Muscle layer of colon (tissue), 2 donors: ENCODE measurements at regions not wholly inside any gene's neighbourhood (a gene's known extent, or its start where the extent isn't known, plus 50 kb on each side); places are given as distances from the start of the nearest gene placed in this dataset.
"Not testable (repeated sequence)": the region's sequence is repeated elsewhere in the genome, so short reads cannot be mapped to it uniquely, and the experiment has no call there.

Source experiments
- H3K27ac ChIP-seq: one replicate; pipeline ENCODE4 v1.7.0; 2013; ENCODE audit warnings: low read depth, mild to moderate bottlenecking, low read length, moderate library complexity
- H3K27me3 ChIP-seq, 2 donors: one replicate each; pipeline ENCODE4 v1.7.0; 2013; ENCODE audit warnings: low read length in 2 of 2, mild to moderate bottlenecking in 2 of 2; ENCODE audit not compliant: insufficient read depth in 2 of 2, control insufficient read depth in 1 of 2
- H3K36me3 ChIP-seq: one replicate; pipeline ENCODE4 v1.7.0; 2013; ENCODE audit warnings: mild to moderate bottlenecking, low read length; ENCODE audit not compliant: insufficient read depth
- H3K4me1 ChIP-seq: one replicate; pipeline ENCODE4 v1.7.0; 2013; ENCODE audit warnings: mild to moderate bottlenecking, low read length; ENCODE audit not compliant: insufficient read depth
- H3K4me3 ChIP-seq, 2 donors: one replicate each; pipeline ENCODE4 v1.7.0; 2013; ENCODE audit warnings: low read length in 2 of 2, low read depth in 1 of 2, mild to moderate bottlenecking in 1 of 2, moderate library complexity in 1 of 2
- H3K9ac ChIP-seq: one replicate; pipeline ENCODE4 v1.7.0; 2013; ENCODE audit warnings: low read length
- H3K9me3 ChIP-seq: one replicate; pipeline ENCODE4 v1.7.0; 2013; ENCODE audit warnings: mild to moderate bottlenecking, low read length
- donor health status: abdominal sarcoma.
- donor health status: Adenocarcinoma of cecum.

DNA sequence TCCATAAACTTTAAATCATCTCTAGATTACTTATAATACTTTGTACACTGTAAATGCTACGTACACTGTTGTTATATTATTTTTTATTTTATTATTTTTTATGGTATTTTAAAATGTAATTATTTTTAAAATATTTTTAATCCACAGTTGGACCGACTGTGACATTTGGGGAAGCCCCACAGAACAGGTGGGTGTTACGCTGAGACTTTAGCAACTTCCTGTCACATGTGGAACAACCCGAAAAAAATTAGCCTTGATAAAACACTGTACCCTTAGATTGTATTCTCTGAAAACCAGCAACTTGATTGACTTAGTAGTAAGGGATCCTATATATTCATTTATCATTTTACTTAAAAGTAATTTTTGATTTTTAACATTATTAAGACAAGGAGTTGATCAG is 1755.7 kb upstream of the SEL1L start:
- Histone ChIP-seq H3K4me3 (no peak overlapping the region), H3K27me3 (no peaks in the 10 kb centered on the region), H3K36me3 (no peaks in the 10 kb centered on the region), H3K9ac (no peak overlapping the region), H3K9me3 (no peaks in the 10 kb centered on the region), H3K4me1 (no peaks in the 10 kb centered on the region), H3K27ac (no peak overlapping the region)

DNA sequence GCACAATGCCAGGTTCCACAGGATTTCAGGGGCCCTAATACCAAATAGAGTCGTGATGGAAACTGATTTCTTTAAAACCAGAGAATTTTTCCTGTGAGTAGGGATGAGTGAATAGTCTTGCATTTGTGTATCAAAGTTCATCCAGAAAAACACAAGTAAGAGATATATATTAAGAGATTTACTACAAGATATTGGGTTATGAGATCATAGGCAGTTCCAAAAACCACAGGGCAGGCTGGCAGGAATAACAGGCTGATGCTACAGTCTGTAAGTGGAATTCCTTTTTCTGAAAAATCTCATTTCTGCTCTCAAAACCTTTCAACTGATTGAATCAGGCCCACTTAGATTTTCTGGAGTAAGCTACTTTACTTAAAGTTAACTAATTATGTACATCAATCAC is 1756.2 kb upstream of the SEL1L start:
- Histone ChIP-seq H3K9me3 (no peaks in the 10 kb centered on the region), H3K4me1 (no peaks in the 10 kb centered on the region), H3K4me3 (no peak overlapping the region), H3K36me3 (no peaks in the 10 kb centered on the region), H3K27me3 (no peaks in the 10 kb centered on the region), H3K27ac (no peak overlapping the region), H3K9ac (no peak overlapping the region)

DNA sequence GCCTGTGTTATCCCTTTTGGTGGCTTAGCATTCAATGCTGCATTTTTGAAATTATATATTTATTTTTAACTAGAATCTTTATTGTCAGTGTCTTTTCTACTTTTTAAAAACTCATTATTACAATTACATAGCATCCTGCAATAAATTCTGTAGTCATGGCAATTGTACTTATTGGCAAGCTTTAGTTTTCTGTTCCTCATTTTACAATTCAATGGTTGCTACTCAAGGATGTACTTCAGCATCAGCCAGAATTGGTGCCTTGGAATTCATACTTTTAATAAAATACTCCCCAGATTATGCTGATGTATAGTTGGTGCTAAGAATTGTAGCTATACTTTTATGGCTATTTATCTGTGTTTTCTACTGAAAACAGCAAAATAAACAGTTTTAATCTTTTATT is 1756.8 kb upstream of the SEL1L start:
- Histone ChIP-seq H3K4me1 (no peaks in the 10 kb centered on the region), H3K9me3 (no peaks in the 10 kb centered on the region), H3K27ac (no peak overlapping the region), H3K9ac (no peak overlapping the region), H3K36me3 (no peaks in the 10 kb centered on the region), H3K27me3 (no peaks in the 10 kb centered on the region), H3K4me3 (no peak overlapping the region)

- no peaks in the 10 kb centered on the region for H3K4me1 ChIP-seq
- H3K27me3 ChIP-seq: no peaks in the 10 kb centered on the region
- H3K9ac ChIP-seq: no peak overlapping the region
- H3K27ac ChIP-seq: no peak overlapping the region
- H3K36me3 ChIP-seq: no peaks in the 10 kb centered on the region
- no peaks in the 10 kb centered on the region for H3K9me3 ChIP-seq
- H3K4me3 ChIP-seq: no peak overlapping the region
Observed at GRCh38 chr14:83291714-83292113, 1758.1 kb upstream of the SEL1L start.

GRCh38 chr14:83294941-83295340 is 1761.3 kb upstream of the SEL1L start:
- Histone ChIP-seq H3K9ac (no peak overlapping the region), H3K36me3 (no peaks in the 10 kb centered on the region), H3K4me3 (no peak overlapping the region), H3K27ac (no peak overlapping the region), H3K27me3 (no peaks in the 10 kb centered on the region), H3K9me3 (no peaks in the 10 kb centered on the region), H3K4me1 (no peaks in the 10 kb centered on the region)

GRCh38 chr14:83297361-83297760 is 1763.7 kb upstream of the SEL1L start:
- Histone ChIP-seq H3K36me3 (no peaks in the 10 kb centered on the region), H3K27ac (no peak overlapping the region), H3K27me3 (no peaks in the 10 kb centered on the region), H3K4me3 (no peak overlapping the region), H3K9me3 (no peaks in the 10 kb centered on the region), H3K4me1 (no peaks in the 10 kb centered on the region), H3K9ac (no peak overlapping the region)

DNA sequence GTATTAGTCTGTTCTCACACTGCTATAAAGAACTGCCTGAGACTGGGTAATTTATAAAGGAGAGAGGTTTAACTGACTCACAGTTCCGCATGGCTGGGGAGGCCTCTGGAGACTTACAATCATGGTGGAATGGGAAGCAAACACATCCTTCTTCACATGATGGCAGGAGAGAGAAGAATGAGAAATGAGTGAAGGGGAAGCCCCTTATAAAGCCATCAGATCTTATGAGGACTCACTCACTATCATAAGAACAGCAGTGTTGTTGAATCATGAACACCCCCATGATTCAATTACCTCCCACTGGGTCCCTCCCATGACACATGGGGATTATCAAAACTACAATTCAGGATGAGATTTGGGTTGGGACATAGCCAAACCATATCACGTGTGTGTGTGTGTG is 1764.4 kb upstream of the SEL1L start:
- not testable (repeated sequence) for H3K36me3 ChIP-seq, H3K27ac ChIP-seq, H3K9ac ChIP-seq, H3K9me3 ChIP-seq, H3K27me3 ChIP-seq, H3K4me1 ChIP-seq, H3K4me3 ChIP-seq

DNA sequence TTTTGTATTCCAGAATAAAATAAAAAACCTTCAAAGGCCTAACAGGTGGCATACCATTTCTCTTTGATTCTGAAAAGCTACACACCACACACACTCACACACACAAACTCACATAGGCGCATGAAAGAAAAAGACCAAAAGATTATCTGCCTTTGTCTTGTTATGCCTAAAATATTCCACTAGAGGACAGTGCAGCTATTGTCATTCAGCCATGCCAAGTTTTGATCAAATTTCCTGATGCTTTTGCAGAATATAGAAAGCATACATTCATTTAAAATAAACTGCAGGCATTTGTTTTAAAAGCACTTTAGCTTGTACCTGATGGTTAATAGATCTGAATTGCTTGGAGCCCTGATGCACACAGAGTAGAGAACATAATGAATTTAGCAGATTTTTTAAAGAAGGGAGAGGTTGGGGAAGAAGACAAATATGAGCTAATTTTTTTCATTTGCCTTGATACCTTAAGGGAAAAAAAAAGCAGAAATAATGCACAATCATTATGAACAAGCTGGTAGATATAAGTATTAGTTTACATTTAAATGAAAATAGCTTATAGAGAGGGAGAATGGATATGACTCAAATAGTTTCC is 1766.9 kb upstream of the SEL1L start:
- H3K4me3 ChIP-seq: no peak overlapping the region
- no peak overlapping the region for H3K9ac ChIP-seq
- H3K36me3 ChIP-seq: no peaks in the 10 kb centered on the region
- no peaks in the 10 kb centered on the region for H3K9me3 ChIP-seq
- no peaks in the 10 kb centered on the region for H3K27me3 ChIP-seq
- H3K4me1 ChIP-seq: no peaks in the 10 kb centered on the region
- H3K27ac ChIP-seq: no peak overlapping the region

DNA sequence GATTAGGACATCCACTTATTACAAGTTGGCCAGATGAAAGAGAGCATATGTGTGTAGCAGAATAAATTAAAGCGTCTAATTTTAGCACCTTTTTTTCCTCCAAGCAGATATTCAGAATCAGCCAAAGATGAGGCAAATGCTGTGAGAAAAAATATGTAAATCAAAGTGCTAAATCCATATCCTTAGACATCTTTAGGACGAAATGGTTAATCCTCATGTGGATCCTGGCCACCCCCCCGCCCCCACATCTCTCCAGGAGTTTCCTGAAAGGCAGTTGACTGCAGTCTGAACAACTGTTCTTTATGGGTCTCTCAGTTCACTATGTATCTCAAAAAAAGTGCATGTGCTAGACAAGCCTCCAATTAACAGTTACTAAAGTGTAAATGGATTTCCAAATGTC is 1768.1 kb upstream of the SEL1L start:
- Histone ChIP-seq H3K4me1 (no peaks in the 10 kb centered on the region), H3K9ac (no peak overlapping the region), H3K4me3 (no peak overlapping the region), H3K9me3 (no peaks in the 10 kb centered on the region), H3K36me3 (no peaks in the 10 kb centered on the region), H3K27ac (no peak overlapping the region), H3K27me3 (no peaks in the 10 kb centered on the region)

- Histone ChIP-seq H3K9ac (no peak overlapping the region), H3K4me1 (no peaks in the 10 kb centered on the region), H3K36me3 (no peaks in the 10 kb centered on the region), H3K27me3 (no peaks in the 10 kb centered on the region), H3K4me3 (no peak overlapping the region), H3K27ac (no peak overlapping the region), H3K9me3 (no peaks in the 10 kb centered on the region)
Observed at GRCh38 chr14:83309211-83309610, 1775.6 kb upstream of the SEL1L start.

DNA sequence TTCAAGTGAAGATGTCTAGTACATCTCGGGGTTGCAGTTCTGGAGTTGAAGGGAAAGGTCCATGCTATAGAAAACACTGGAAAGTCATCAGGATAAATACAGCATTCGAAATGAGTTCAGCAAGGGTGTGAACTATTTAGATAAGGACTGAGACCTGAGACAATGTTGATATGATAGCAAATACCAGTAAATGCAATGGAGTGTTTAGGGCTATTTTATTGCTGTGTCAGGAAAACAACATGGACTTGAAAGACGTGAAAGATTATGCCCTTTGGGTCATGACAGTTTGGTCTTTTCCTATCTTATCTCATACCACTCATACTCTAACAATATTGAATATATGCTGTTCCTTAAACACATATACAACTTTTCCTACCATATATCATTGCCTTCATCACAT is 1776.2 kb upstream of the SEL1L start:
- Histone ChIP-seq H3K27me3 (no peaks in the 10 kb centered on the region), H3K4me3 (no peak overlapping the region), H3K27ac (no peak overlapping the region), H3K4me1 (no peaks in the 10 kb centered on the region), H3K9ac (no peak overlapping the region), H3K9me3 (no peaks in the 10 kb centered on the region), H3K36me3 (no peaks in the 10 kb centered on the region)

- Histone ChIP-seq H3K9me3 (no peaks in the 10 kb centered on the region), H3K36me3 (no peaks in the 10 kb centered on the region), H3K27ac (no peak overlapping the region), H3K9ac (no peak overlapping the region), H3K4me1 (no peaks in the 10 kb centered on the region), H3K27me3 (no peaks in the 10 kb centered on the region), H3K4me3 (no peak overlapping the region)
Observed at GRCh38 chr14:83312511-83312910, 1778.9 kb upstream of the SEL1L start.
